ENCODE measurements at regions not wholly inside any gene's neighbourhood (a gene's known extent, or its start where the extent isn't known, plus 50 kb on each side); places are given as distances from the start of the nearest gene placed in this dataset.

GRCh38 chrX:79630033-79631009 lies 263.2 kb upstream of the ITM2A start:
- TF ChIP-seq CTCF (IDR thresholded peaks at IDR 0.05) (no peak), ZNF671 (CRISPR knock-in tag; IDR thresholded peaks at IDR 0.05) (no peak), ERG (CRISPR knock-in tag; IDR thresholded peaks at IDR 0.05) (no peak), ATF3 (CRISPR knock-in tag; conservative IDR thresholded peaks at IDR 0.05) (no peak)

Measured in WTC11 (cell line).